ENCODE measurements at regions not wholly inside any gene's neighbourhood (a gene's known extent, or its start where the extent isn't known, plus 50 kb on each side); places are given as distances from the start of the nearest gene placed in this dataset.
A peak's percentile ranks its signal among the peaks of the same experiment; 100 is the strongest.

DNA sequence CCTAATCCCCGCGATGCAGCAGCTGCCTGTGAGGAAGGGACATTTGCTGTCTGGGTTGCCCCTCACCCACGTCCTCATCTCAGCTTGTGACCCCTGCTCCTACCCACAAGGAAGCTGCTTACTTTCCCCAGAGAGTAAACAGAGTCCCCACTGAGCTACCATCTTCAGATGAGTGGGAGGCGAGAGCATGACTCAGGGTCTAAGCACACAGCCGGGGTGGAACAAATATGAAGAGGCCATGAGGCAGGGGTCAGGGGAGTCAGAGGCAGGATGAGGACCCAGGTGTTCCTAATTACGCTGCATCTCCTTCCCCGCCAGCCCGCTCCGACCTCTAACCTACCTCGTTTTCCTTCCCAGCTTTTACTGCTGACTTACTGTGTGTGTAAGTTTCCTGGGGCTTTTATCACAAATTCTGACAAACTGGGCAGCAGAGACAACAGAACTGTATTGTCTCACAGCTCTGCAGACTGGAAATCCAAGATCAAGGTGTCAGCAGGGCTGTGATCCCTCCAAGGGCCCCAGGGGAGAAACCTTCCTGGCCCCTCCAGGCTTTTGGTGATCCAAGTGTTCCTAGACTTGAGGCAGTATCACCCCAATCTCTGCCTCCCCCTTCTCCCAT lies 94.0 kb upstream of the DNAH5 start:
- DNase-seq (ENCODE audit: low spot score), result peak; percentile 34
- no peak for TF ChIP-seq CTCF (conservative IDR thresholded peaks at IDR 0.05; ENCODE audit: low read depth)
- ChIA-PET CTCF (interaction anchor here (0.7 kb wide), 1 partner anchor 31 kb away, joined by 5 read pairs; no protein-coding TSS in a partner anchor), POLR2A (ENCODE audit: low non-redundant PET) (no interaction called here)
- H3K27ac ChIP-seq, result peak overlapping the region; percentile 81

- ChIA-PET CTCF (no interaction called here), POLR2A (ENCODE audit: low non-redundant PET) (no interaction called here)
These were observed 92.5 kb upstream of the DNAH5 start for GRCh38 chr5:14036947-14037346.

DNA sequence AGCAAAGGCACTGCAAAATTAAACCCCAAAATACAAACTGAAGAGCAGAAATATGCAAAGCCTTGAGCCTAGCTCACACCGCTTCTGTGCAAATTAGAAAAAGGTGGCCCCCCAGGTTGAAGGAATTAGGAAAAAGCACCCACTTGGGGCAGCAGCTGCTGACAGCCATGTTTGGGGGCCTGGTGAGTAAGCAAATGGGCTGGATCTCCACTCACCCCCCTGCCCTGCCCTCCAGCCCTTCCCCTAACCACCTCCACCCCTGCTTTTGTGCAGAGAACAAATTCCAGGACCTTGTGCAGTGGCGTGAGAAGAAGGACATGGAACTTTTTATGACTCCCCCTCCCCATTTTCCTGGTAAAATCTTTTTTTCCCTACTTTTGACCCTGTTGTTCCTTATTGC lies 92.0 kb upstream of the DNAH5 start:
- peak; percentile 54 for DNase-seq (ENCODE audit: low spot score)
- no peak for TF ChIP-seq CTCF (conservative IDR thresholded peaks at IDR 0.05; ENCODE audit: low read depth)
- ChIA-PET POLR2A (ENCODE audit: low non-redundant PET) (no interaction called here), CTCF (no interaction called here)
- peak overlapping the region; percentile 81 for H3K27ac ChIP-seq

More at GRCh38 chr5:14036947-14037346, 92.5 kb upstream of the DNAH5 start:
- TF ChIP-seq CTCF (conservative IDR thresholded peaks at IDR 0.05; ENCODE audit: low read depth), result no peak
- no peak for DNase-seq (ENCODE audit: low spot score)
- H3K27ac ChIP-seq, result peak overlapping the region; percentile 81

DNA sequence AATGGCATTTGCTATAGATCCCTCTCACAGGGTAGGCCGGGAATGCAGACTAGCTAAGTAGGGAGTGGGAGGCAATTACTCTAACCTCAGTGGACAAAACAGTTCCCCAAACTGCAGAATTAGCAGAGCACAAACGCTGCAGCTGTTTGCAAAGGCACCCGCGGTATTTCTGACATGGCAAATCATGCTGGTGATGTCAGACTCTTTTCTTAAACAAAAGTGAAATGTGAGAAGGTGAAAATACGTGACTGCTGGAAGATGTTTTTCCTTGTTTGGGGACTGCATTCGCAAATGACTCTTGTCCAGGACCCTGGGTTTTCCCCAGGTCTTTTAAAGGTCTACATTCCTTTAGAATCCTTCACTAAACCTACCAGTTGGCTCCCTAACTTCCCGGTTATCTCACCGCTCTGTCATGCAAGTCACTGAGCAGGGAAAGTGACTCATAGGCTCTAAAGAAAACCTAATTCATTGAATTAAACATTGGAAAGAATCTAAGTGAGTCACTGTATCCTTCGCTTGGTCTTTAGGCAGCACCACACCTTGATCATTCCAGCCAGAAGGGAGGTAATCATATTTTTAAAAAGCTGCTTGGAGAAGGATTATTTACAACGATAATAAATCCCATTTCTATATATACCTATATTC lies 91.5 kb upstream of the DNAH5 start:
- H3K27ac ChIP-seq, result peak overlapping the region; percentile 81
- TF ChIP-seq CTCF (conservative IDR thresholded peaks at IDR 0.05; ENCODE audit: low read depth), result no peak

DNA sequence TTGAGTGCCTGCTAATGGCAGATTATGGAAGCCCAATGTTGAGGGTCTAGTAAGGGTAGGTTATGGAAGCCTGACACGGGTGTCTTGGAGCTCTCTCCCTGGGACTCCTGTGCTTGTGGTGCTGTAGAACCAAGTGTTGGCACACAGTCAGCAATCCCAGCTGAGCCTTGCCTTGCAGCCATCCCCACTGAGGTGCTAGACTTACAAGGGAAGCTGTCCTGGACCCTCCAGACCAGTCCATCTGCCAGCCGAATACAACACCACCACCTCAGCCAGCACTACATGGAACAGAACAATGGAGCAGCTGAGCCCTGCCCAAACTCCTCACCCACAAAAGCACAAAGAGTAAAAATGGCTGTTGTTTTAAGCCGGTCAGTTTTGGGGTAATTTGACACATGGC lies 90.5 kb upstream of the DNAH5 start:
- POLR2A ChIA-PET (ENCODE audit: low non-redundant PET), result no interaction called here
- CTCF ChIA-PET, result interaction anchor here (0.6 to 1.1 kb wide), 2 partner anchors 13 to 969 kb away, joined by 3 to 5 read pairs; no protein-coding TSS in a partner anchor
- DNase-seq (ENCODE audit: low spot score), result no peak
- no peak for TF ChIP-seq CTCF (conservative IDR thresholded peaks at IDR 0.05; ENCODE audit: low read depth)
- H3K27ac ChIP-seq, result no peak overlapping the region; the same call in 1 of the 2 replicates

More for the DNA sequence above, 91.5 kb upstream of the DNAH5 start:
- CTCF ChIA-PET, result interaction anchor here (1.1 kb wide), 1 partner anchor 14 kb away, joined by 5 read pairs; no protein-coding TSS in a partner anchor
- POLR2A ChIA-PET (ENCODE audit: low non-redundant PET), result no interaction called here
- DNase-seq (ENCODE audit: low spot score), result peak; percentile 97

GRCh38 chr5:14032918-14033317 lies 88.4 kb upstream of the DNAH5 start:
- no peak for TF ChIP-seq CTCF (conservative IDR thresholded peaks at IDR 0.05; ENCODE audit: low read depth)
- ChIA-PET POLR2A (ENCODE audit: low non-redundant PET) (no interaction called here), CTCF (no interaction called here)
- DNase-seq (ENCODE audit: low spot score), result no peak
- no peak overlapping the region for H3K27ac ChIP-seq
